Adrenal gland (tissue), 9 donors: ENCODE measurements at regions not wholly inside any gene's neighbourhood (a gene's known extent, or its start where the extent isn't known, plus 50 kb on each side); places are given as distances from the start of the nearest gene placed in this dataset.

ENCODE experiments used
- DNase-seq, 7 donors: peaks; one replicate each; pipeline ENCODE4 v3.0.0-alpha.2; 2019 to 2020
- H3K27ac ChIP-seq, 5 donors: fragments of 200-600 bp; sonication (generic) in 4 of 5; 1 replicate in 3 of 5; 2 replicates in 2 of 5; pipeline versions ENCODE4 v1.5.1 to v1.8.0; 2016 to 2020; ENCODE audit warnings: mild to moderate bottlenecking in 1 of 5
- H3K27me3 ChIP-seq: fragments of 200-600 bp; 2 replicates; pipeline ENCODE4 v1.8.0; 2021
- H3K36me3 ChIP-seq, 2 donors: fragments of 200-600 bp; replicated peaks in 1 of 2; 1 replicate in 1 of 2; 2 replicates in 1 of 2; pipeline versions ENCODE4 v1.5.1 to v1.8.0; 2018 to 2022
- H3K4me1 ChIP-seq, 2 donors: fragments of 200-600 bp; replicated peaks in 1 of 2; 1 replicate in 1 of 2; 2 replicates in 1 of 2; pipeline versions ENCODE4 v1.5.1 to v1.8.0; 2018 to 2021
- H3K4me3 ChIP-seq, 4 donors: fragments of 200-600 bp; sonication (generic) in 3 of 4; one replicate each; pipeline ENCODE4 v1.5.1; 2016 to 2018
- H3K9me3 ChIP-seq, 3 donors: fragments of 200-600 bp; sonication (generic) in 1 of 3; replicated peaks in 1 of 3; 1 replicate in 2 of 3; 2 replicates in 1 of 3; pipeline versions ENCODE4 v1.5.1 to v1.8.0; 2016 to 2021
- CTCF ChIP-seq, 6 experiments: fragments of 450-650 bp in 4 of 6; fragments of 200-600 bp in 2 of 6; sonication (generic) in 1 of 6; IDR thresholded peaks; 1 replicate in 5 of 6; 2 replicates in 1 of 6; pipeline versions ENCODE4 v1.5.1 to v1.8.0; 2016 to 2021; ENCODE audit warnings: antibody characterized with exemption in 6 of 6, mild to moderate bottlenecking in 2 of 6, moderate library complexity in 1 of 6
- POLR2A ChIP-seq, 2 donors: fragments of 450-650 bp; IDR thresholded peaks; one replicate each; pipeline ENCODE4 v1.6.1; 2017; ENCODE audit warnings: antibody characterized with exemption in 2 of 2, mild to moderate bottlenecking in 2 of 2, moderate library complexity in 1 of 2
- WGBS, 4 donors: extraction: QIAGEN DNeasy Blood & Tissue Kit in 2 of 4; methylation state at CpG; one replicate each; pipeline versions ENCODE4 v1.1.5 to v1.1.7; 2013 to 2017; 5-methylcytosine and 5-hydroxymethylcytosine counted together
- intact Hi-C, 2 donors: fragments of 100-400 bp; cut with DNase I; formaldehyde crosslinking; loops; one replicate each; pipeline versions ENCODE4 v1.14.1 to v1.15.0; 2022 to 2023
- donor health status: healthy with polysubstance abuse.
- donor health status: Bipolar disorder and iron deficiency.
- donor health status: DM: yes; HTN: yes; CAD: no.
- donor health status: DM: no; HTN: no; CAD: no.
- donor health status: DM: no; HTN: no; CAD: no.

- H3K27ac ChIP-seq = no peak overlapping the region
- intact Hi-C loops = no loop called here
- H3K4me1 ChIP-seq = no peaks in the 10 kb centered on the region
- no peak for TF ChIP-seq CTCF (IDR thresholded peaks at IDR 0.05)
- no peak for TF ChIP-seq POLR2A (IDR thresholded peaks at IDR 0.05)
- H3K4me3 ChIP-seq = no peak overlapping the region
- DNase-seq = no peak
- H3K9me3 ChIP-seq = no peaks in the 10 kb centered on the region
- no peaks in the 10 kb centered on the region for H3K36me3 ChIP-seq
- no peaks in the 10 kb centered on the region for H3K27me3 ChIP-seq
Measured at GRCh38 chr14:34334329-34334728, 127.7 kb downstream of the SPTSSA start.

- 52 to 55% (median 53%) methylated on average over 9 of the region's 9 CpGs for WGBS, 4 donors
- peak; percentile 56 to 85 (median 71) for DNase-seq
Measured at GRCh38 chr14:34331728-34332623, 130.1 kb downstream of the SPTSSA start.

GRCh38 chr14:34330846-34331245, 131.2 kb downstream of the SPTSSA start:
- no peaks in the 10 kb centered on the region for H3K36me3 ChIP-seq
- H3K27me3 ChIP-seq = no peaks in the 10 kb centered on the region
- H3K4me1 ChIP-seq = no peaks in the 10 kb centered on the region
- intact Hi-C loops = loop anchor here in 1 of 2 donors (2.0 kb wide), 1 partner anchor 168 kb away; no protein-coding TSS in a partner anchor
- no peaks in the 10 kb centered on the region for H3K9me3 ChIP-seq
- WGBS, 4 donors = 0% methylated on average over 1 of the region's 1 CpG
- H3K4me3 ChIP-seq = no peak overlapping the region
- TF ChIP-seq POLR2A (IDR thresholded peaks at IDR 0.05) = no peak
- TF ChIP-seq CTCF (IDR thresholded peaks at IDR 0.05) = no peak
- no peak for DNase-seq
- H3K27ac ChIP-seq = no peak overlapping the region

More at GRCh38 chr14:34331728-34332623, 130.1 kb downstream of the SPTSSA start:
- intact Hi-C loops = loop anchor here in 1 of 2 donors (2.0 kb wide), 1 partner anchor 167 kb away; no protein-coding TSS in a partner anchor
- TF ChIP-seq CTCF (IDR thresholded peaks at IDR 0.05) (peak; percentile 74 to 89 (median 80)), POLR2A (IDR thresholded peaks at IDR 0.05) (no peak)
- Histone ChIP-seq H3K27me3 (no peaks in the 10 kb centered on the region), H3K36me3 (no peaks in the 10 kb centered on the region), H3K4me3 (no peak overlapping the region), H3K27ac (peak overlapping the region in 1 of 5 donors; percentile 8), H3K9me3 (no peaks in the 10 kb centered on the region), H3K4me1 (no peaks in the 10 kb centered on the region)

GRCh38 chr14:34329301-34329700, 132.7 kb downstream of the SPTSSA start:
- no peaks in the 10 kb centered on the region for H3K27me3 ChIP-seq
- no peak overlapping the region for H3K4me3 ChIP-seq
- no peaks in the 10 kb centered on the region for H3K36me3 ChIP-seq
- H3K27ac ChIP-seq = no peak overlapping the region
- 64 to 79% (median 76%) methylated on average over 1 of the region's 1 CpG for WGBS, 4 donors
- no peaks in the 10 kb centered on the region for H3K4me1 ChIP-seq
- TF ChIP-seq POLR2A (IDR thresholded peaks at IDR 0.05) (no peak), CTCF (IDR thresholded peaks at IDR 0.05) (no peak)
- intact Hi-C loops = loop anchor here in 1 of 2 donors (10.0 kb wide), 1 partner anchor 1754 kb away; no protein-coding TSS in a partner anchor
- no peaks in the 10 kb centered on the region for H3K9me3 ChIP-seq
- DNase-seq = no peak
